Activated naive CD4-positive, alpha-beta T cell treated with anti-CD3 and anti-CD28 coated beads, Interleukin-2, amount 50 U/mL, for 16 hours (primary cell): ENCODE measurements at regions not wholly inside any gene's neighbourhood (a gene's known extent, or its start where the extent isn't known, plus 50 kb on each side); places are given as distances from the start of the nearest gene placed in this dataset.

ENCODE experiments used
- DNase-seq: peaks from one replicate; pipeline ENCODE4 v3.0.0-alpha.2; 2020

GRCh38 chr2:19029655-19030054 lies 328.8 kb downstream of the OSR1 start:
- no peak for DNase-seq

GRCh38 chr2:19028587-19029375 lies 329.6 kb downstream of the OSR1 start:
- DNase-seq = no peak

- no peak for DNase-seq
These were observed 330.8 kb downstream of the OSR1 start for GRCh38 chr2:19027626-19028025.

GRCh38 chr2:19026261-19026660 lies 332.2 kb downstream of the OSR1 start:
- DNase-seq = no peak

- DNase-seq = no peak
These were observed 336.1 kb downstream of the OSR1 start for GRCh38 chr2:19022334-19022733.

- DNase-seq = no peak
These were observed 336.7 kb downstream of the OSR1 start for GRCh38 chr2:19021721-19022120.

- no peak for DNase-seq
These were observed 337.3 kb downstream of the OSR1 start for GRCh38 chr2:19021100-19021476.

GRCh38 chr2:19020144-19021099 lies 338.0 kb downstream of the OSR1 start:
- DNase-seq = no peak

- DNase-seq = no peak
These were observed 348.9 kb downstream of the OSR1 start for GRCh38 chr2:19009510-19009909.

- DNase-seq = no peak
These were observed 354.9 kb downstream of the OSR1 start for GRCh38 chr2:19003554-19003953.

- DNase-seq = no peak
These were observed 357.6 kb downstream of the OSR1 start for GRCh38 chr2:19000776-19001175.

- no peak for DNase-seq
These were observed 359.2 kb downstream of the OSR1 start for GRCh38 chr2:18999198-18999597.

GRCh38 chr2:18998491-18998890 lies 359.9 kb downstream of the OSR1 start:
- DNase-seq = no peak

- DNase-seq = no peak
These were observed 364.6 kb downstream of the OSR1 start for GRCh38 chr2:18993756-18994338.

- DNase-seq = no peak
These were observed 366.9 kb downstream of the OSR1 start for GRCh38 chr2:18991177-18992168.

- no peak for DNase-seq
These were observed 369.7 kb downstream of the OSR1 start for GRCh38 chr2:18988631-18989232.

- DNase-seq = no peak
These were observed 370.8 kb downstream of the OSR1 start for GRCh38 chr2:18987592-18988073.

- DNase-seq = no peak
These were observed 371.4 kb downstream of the OSR1 start for GRCh38 chr2:18987016-18987415.

GRCh38 chr2:18986046-18986445 lies 372.4 kb downstream of the OSR1 start:
- DNase-seq = no peak

- DNase-seq = no peak
These were observed 377.5 kb downstream of the OSR1 start for GRCh38 chr2:18980786-18981430.

GRCh38 chr2:18980104-18980785 lies 378.2 kb downstream of the OSR1 start:
- no peak for DNase-seq
